K562 (cell line): ENCODE measurements at regions not wholly inside any gene's neighbourhood (a gene's known extent, or its start where the extent isn't known, plus 50 kb on each side); places are given as distances from the start of the nearest gene placed in this dataset.

Experiments
- ATAC-seq: fragments of 200-7000 bp; cut with Tn5 transposase; 3 replicates; pipeline ENCODE4 v1.9.1; 2020; ENCODE audit warnings: moderate library complexity
- BruUV-seq: library from RNA; stranded (reverse); fragments of 400-500 nt; replicated peaks from 2 replicates; lab custom pipeline; 2021; lab: Mats Ljungman, UMichigan
- CTCF ChIA-PET: fragments of 300-600 bp; formaldehyde crosslinking; extraction: SDS; loops from one replicate; lab custom pipeline; 2021; ENCODE audit warnings: low intra/inter-chr PET ratio; lab: Yijun Ruan, JAX
- POLR2A ChIA-PET: fragments of 300-600, 350-650 bp; sonication (Branson Sonifier 250); formaldehyde crosslinking; extraction: SDS; loops from one replicate; lab custom pipeline; 2021; ENCODE audit warnings: antibody characterized with exemption, inconsistent platforms; lab: Yijun Ruan, JAX
- DNase-seq, 4 experiments: peaks; one replicate each; pipeline versions ENCODE4 v3.0.0 to v3.0.0-alpha.2; 2011 to 2018; ENCODE audit warnings: low spot score in 3 of 4, mixed read lengths in 3 of 4; ENCODE audit errors: extremely low read depth in 1 of 4
- FAIRE-seq: peaks from 2 replicates; lab custom pipeline; 2011; peaks lifted over from hg19 to GRCh38; lab: Jason Lieb, UNC
- H2AFZ ChIP-seq: 2 replicates; pipeline ENCODE4 v1.6.0; 2011; ENCODE audit warnings: low read depth, low read length, control low read depth, inconsistent platforms
- H3K27ac ChIP-seq: fragments of 200-600 bp; 3 replicates; pipeline ENCODE4 v1.8.0; 2011; ENCODE audit warnings: low read depth, mild to moderate bottlenecking, control low read depth, inconsistent platforms, low read length, moderate library complexity, mixed read lengths; ENCODE audit errors: extremely low read depth
- H3K27me3 ChIP-seq, 2 experiments: fragments of 300-600 bp in 1 of 2; 2 replicates in 1 of 2; 3 replicates in 1 of 2; pipeline versions ENCODE4 v1.6.0 to v1.8.0; 2011; ENCODE audit warnings: inconsistent platforms in 2 of 2, low read length in 2 of 2, mild to moderate bottlenecking in 1 of 2, mixed read lengths in 1 of 2, moderate library complexity in 1 of 2; ENCODE audit not compliant: control insufficient read depth in 2 of 2, insufficient read depth in 2 of 2
- H3K36me3 ChIP-seq: fragments of 300-600 bp; 3 replicates; pipeline ENCODE4 v1.8.0; 2011; ENCODE audit warnings: mild to moderate bottlenecking, low read length, inconsistent platforms; ENCODE audit not compliant: control insufficient read depth, insufficient read depth
- H3K4me1 ChIP-seq, 2 experiments: fragments of 200-600 bp in 1 of 2; replicated peaks in 1 of 2; 2 replicates in 1 of 2; 3 replicates in 1 of 2; pipeline versions ENCODE4 v1.5.1 to v1.8.0; 2011; ENCODE audit warnings: inconsistent platforms in 2 of 2, low read length in 2 of 2, mild to moderate bottlenecking in 1 of 2, mixed read lengths in 1 of 2, moderate library complexity in 1 of 2; ENCODE audit not compliant: control insufficient read depth in 2 of 2, insufficient read depth in 2 of 2
- H3K4me2 ChIP-seq: 2 replicates; pipeline ENCODE4 v1.6.1; 2011; ENCODE audit warnings: low read length, control low read depth, inconsistent platforms, mixed read lengths; ENCODE audit not compliant: insufficient read depth
- H3K4me3 ChIP-seq: fragments of 200-600 bp; sonication (generic), shearing (Covaris generic); 2 replicates; pipeline ENCODE4 v1.5.1; 2016; ENCODE audit warnings: control low read depth, inconsistent platforms
- H3K79me2 ChIP-seq: fragments of 200-600 bp; 3 replicates; pipeline ENCODE4 v1.8.0; 2011; ENCODE audit warnings: low read length, inconsistent platforms; ENCODE audit not compliant: control insufficient read depth, insufficient read depth
- H3K9ac ChIP-seq, 2 experiments: 2 replicates each; pipeline versions ENCODE4 v1.6.0 to v1.6.1; 2011; ENCODE audit warnings: low read depth in 2 of 2, low read length in 2 of 2, control low read depth in 1 of 2, inconsistent platforms in 1 of 2, mild to moderate bottlenecking in 1 of 2, mixed read lengths in 1 of 2; ENCODE audit not compliant: insufficient read depth in 1 of 2
- H3K9me1 ChIP-seq: one replicate; pipeline ENCODE4 v1.6.0; 2011; ENCODE audit warnings: inconsistent platforms, mild to moderate bottlenecking, low read length, moderate library complexity; ENCODE audit not compliant: control insufficient read depth, insufficient read depth
- H3K9me3 ChIP-seq: replicated peaks from 2 replicates; pipeline ENCODE4 v1.5.1; 2011; ENCODE audit warnings: low read depth, low read length, inconsistent platforms; ENCODE audit not compliant: control insufficient read depth, insufficient read depth
- H4K20me1 ChIP-seq: replicated peaks from 2 replicates; pipeline ENCODE4 v1.6.1; 2011; ENCODE audit warnings: low read length, inconsistent platforms, mixed read lengths; ENCODE audit not compliant: control insufficient read depth, insufficient read depth
- ATF2 ChIP-seq: sonication (generic); formaldehyde crosslinking; IDR thresholded peaks from 2 replicates; pipeline ENCODE4 v1.8.1; 2022; ENCODE audit warnings: missing genetic modification reagents
- BRD4 ChIP-seq: fragments of 200-600 bp; sonication (generic); IDR thresholded peaks from 2 replicates; pipeline ENCODE4 v1.6.1; 2017; ENCODE audit warnings: inconsistent platforms
- CREM ChIP-seq: IDR thresholded peaks from 2 replicates; pipeline ENCODE4 v1.6.1; 2014; ENCODE audit warnings: antibody characterized with exemption, low read depth
- ELF4 ChIP-seq: fragments of 450-650 bp; formaldehyde crosslinking; IDR thresholded peaks from 2 replicates; pipeline ENCODE4 v1.4.0; 2022; ENCODE audit warnings: missing genetic modification characterization
- PCBP1 ChIP-seq: fragments of 200-400 bp; formaldehyde crosslinking; IDR thresholded peaks from 2 replicates; pipeline ENCODE4 v1.6.1; 2018; ENCODE audit warnings: mild to moderate bottlenecking, low read depth, low read length; ENCODE audit not compliant: poor library complexity, severe bottlenecking
- SMARCC2 ChIP-seq: fragments of 450-650 bp; IDR thresholded peaks from 2 replicates; pipeline ENCODE4 v1.6.1; 2017; ENCODE audit warnings: antibody characterized with exemption, moderate library complexity, mild to moderate bottlenecking, low read depth
- TAL1 ChIP-seq: fragments of 450-650 bp; IDR thresholded peaks from 2 replicates; pipeline ENCODE4 v1.6.1; 2016; ENCODE audit warnings: mild to moderate bottlenecking
- TRIM24 ChIP-seq, 2 experiments: fragments of 450-650 bp; IDR thresholded peaks; 2 replicates each; pipeline ENCODE4 v1.6.1; 2016
- ZKSCAN3 ChIP-seq: fragments of 250-450 bp; sonication (Bioruptor Pico); IDR thresholded peaks from 2 replicates; pipeline ENCODE4 v1.4.0; 2020
- ZNF311 ChIP-seq: fragments of 250-450 bp; sonication (Bioruptor Pico); IDR thresholded peaks from 2 replicates; pipeline ENCODE4 v1.4.0; 2020; ENCODE audit warnings: mild to moderate bottlenecking, moderate library complexity
- ZNF316 ChIP-seq: fragments of 450-650 bp; IDR thresholded peaks from 2 replicates; pipeline ENCODE4 v1.6.1; 2016
- ZNF41 ChIP-seq: fragments of 250-450 bp; sonication (Bioruptor Pico); conservative IDR thresholded peaks from 2 replicates; pipeline ENCODE4 v1.4.0; 2020; ENCODE audit warnings: mild to moderate bottlenecking
- ZNF696 ChIP-seq: fragments of 250-450 bp; sonication (Bioruptor Pico); conservative IDR thresholded peaks from 2 replicates; pipeline ENCODE4 v1.4.0; 2020; ENCODE audit warnings: mild to moderate bottlenecking, moderate library complexity
- WGBS: fragments of 100-300 bp; shearing (Covaris generic); methylation state at CpG from one replicate; pipeline ENCODE4 v1.1.6; 2016; ENCODE audit warnings: low coverage, mixed read lengths; ENCODE audit not compliant: insufficient coverage; ENCODE audit errors: missing lambda C conversion rate; 5-methylcytosine and 5-hydroxymethylcytosine counted together
- in situ Hi-C: fragments of 300-500 bp; cut with MboI; formaldehyde crosslinking; loops from 4 replicates; pipeline ENCODE4 v1.15.0; 2018; ENCODE audit warnings: inconsistent platforms, mixed read lengths
- intact Hi-C: fragments of 100-400 bp; cut with micrococcal nuclease; formaldehyde crosslinking; loops from 2 replicates; pipeline ENCODE4 v1.14.2; 2022
- TF ChIP-seq, protein P1 (sequence below): fragments of 250-450 bp; sonication (Bioruptor Pico); IDR thresholded peaks from 2 replicates; pipeline ENCODE4 v1.4.0; 2020; ENCODE audit warnings: mild to moderate bottlenecking, moderate library complexity
- TF ChIP-seq, protein P2 (sequence below): sonication (generic); formaldehyde crosslinking; IDR thresholded peaks from 2 replicates; pipeline ENCODE4 v1.8.0; 2023; ENCODE audit warnings: mild to moderate bottlenecking, missing genetic modification reagents

GRCh38 chr1:209046058-209046417 is 537.5 kb upstream of the CAMK1G start:
- DNase-seq: no peak
- peaks cover 2% of the 10 kb centered on the region; the same call in 1 of the 2 replicates for H3K9me3 ChIP-seq
- no peak overlapping the region for H3K4me3 ChIP-seq
- no peak for FAIRE-seq
- H3K4me2 ChIP-seq: no peak overlapping the region
- no peaks in the 10 kb centered on the region for H3K9me1 ChIP-seq
- H3K36me3 ChIP-seq: no peaks in the 10 kb centered on the region
- ATAC-seq: no peak
- whole genome bisulfite sequencing: 0% methylated on average over 1 of the region's 1 CpG
- CTCF ChIA-PET: no interaction called here
- intact Hi-C loops (no loop called here), in situ Hi-C loops (no loop called here)
- no peak for TF ChIP-seq ZNF311 (CRISPR knock-in tag)
- no peak for TF ChIP-seq SMARCC2
- no peak for TF ChIP-seq ATF2
- no peaks in the 10 kb centered on the region for H3K79me2 ChIP-seq
- H3K4me1 ChIP-seq: no peaks in the 10 kb centered on the region
- no peaks in the 10 kb centered on the region for H3K27me3 ChIP-seq
- no peak overlapping the region for H3K27ac ChIP-seq
- BruUV-seq: no TSS peak
- H3K9ac ChIP-seq: no peak overlapping the region
- POLR2A ChIA-PET: no interaction called here
- no peaks in the 10 kb centered on the region for H4K20me1 ChIP-seq
- no peak overlapping the region for H2AFZ ChIP-seq

DNA sequence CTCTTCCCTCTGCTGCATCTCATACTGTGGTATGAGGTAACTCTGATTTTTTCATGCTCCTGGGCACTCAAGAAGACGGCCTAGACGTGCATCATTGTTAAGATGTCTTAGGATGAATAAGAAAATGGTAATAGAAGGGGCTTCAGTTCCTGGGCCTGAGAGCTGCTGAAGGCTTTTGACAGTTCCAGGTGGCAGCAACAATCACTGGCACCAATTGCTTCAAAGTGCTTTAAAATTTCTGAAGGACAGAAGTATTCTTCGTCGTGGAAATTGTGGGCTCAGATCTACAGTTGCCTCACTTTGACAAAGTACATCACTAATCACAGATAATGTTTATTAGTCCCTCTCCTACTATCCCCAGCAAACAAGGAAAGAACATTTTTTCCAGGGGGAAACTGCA is 536.6 kb upstream of the CAMK1G start:
- intact Hi-C loops (no loop called here), in situ Hi-C loops (no loop called here)
- Histone ChIP-seq H3K4me1 (no peaks in the 10 kb centered on the region), H3K9me3 (peaks cover 2% of the 10 kb centered on the region; the same call in 1 of the 2 replicates), H3K4me2 (no peak overlapping the region), H3K36me3 (no peaks in the 10 kb centered on the region), H3K9ac (no peak overlapping the region), H3K27ac (no peak overlapping the region), H3K27me3 (no peaks in the 10 kb centered on the region), H4K20me1 (no peaks in the 10 kb centered on the region), H3K4me3 (no peak overlapping the region), H3K9me1 (no peaks in the 10 kb centered on the region), H3K79me2 (no peaks in the 10 kb centered on the region), H2AFZ (no peak overlapping the region)
- ATAC-seq: no peak
- no peak for DNase-seq
- 0% methylated on average over 4 of the region's 4 CpGs for WGBS
- ChIA-PET POLR2A (no interaction called here), CTCF (no interaction called here)
- FAIRE-seq: no peak
- no TSS peak for BruUV-seq
- TF ChIP-seq TAL1: no peak
- TF ChIP-seq ZKSCAN3 (CRISPR knock-in tag): no peak
- TF ChIP-seq PCBP1: no peak
- no peak for TF ChIP-seq ELF4 (CRISPR knock-in tag)
- TF ChIP-seq TRIM24 (IDR thresholded peaks at IDR 0.05): no peak
- TF ChIP-seq, protein P1, sequence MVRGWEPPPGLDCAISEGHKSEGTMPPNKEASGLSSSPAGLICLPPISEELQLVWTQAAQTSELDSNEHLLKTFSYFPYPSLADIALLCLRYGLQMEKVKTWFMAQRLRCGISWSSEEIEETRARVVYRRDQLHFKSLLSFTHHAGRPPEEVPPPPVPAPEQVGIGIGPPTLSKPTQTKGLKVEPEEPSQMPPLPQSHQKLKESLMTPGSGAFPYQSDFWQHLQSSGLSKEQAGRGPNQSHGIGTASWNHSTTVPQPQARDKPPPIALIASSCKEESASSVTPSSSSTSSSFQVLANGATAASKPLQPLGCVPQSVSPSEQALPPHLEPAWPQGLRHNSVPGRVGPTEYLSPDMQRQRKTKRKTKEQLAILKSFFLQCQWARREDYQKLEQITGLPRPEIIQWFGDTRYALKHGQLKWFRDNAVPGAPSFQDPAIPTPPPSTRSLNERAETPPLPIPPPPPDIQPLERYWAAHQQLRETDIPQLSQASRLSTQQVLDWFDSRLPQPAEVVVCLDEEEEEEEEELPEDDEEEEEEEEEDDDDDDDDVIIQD (CRISPR knock-in tag): no peak
- no peak for TF ChIP-seq BRD4
- no peak for TF ChIP-seq ZNF316
- TF ChIP-seq ZNF41 (CRISPR knock-in tag): no peak
- TF ChIP-seq, protein P2, sequence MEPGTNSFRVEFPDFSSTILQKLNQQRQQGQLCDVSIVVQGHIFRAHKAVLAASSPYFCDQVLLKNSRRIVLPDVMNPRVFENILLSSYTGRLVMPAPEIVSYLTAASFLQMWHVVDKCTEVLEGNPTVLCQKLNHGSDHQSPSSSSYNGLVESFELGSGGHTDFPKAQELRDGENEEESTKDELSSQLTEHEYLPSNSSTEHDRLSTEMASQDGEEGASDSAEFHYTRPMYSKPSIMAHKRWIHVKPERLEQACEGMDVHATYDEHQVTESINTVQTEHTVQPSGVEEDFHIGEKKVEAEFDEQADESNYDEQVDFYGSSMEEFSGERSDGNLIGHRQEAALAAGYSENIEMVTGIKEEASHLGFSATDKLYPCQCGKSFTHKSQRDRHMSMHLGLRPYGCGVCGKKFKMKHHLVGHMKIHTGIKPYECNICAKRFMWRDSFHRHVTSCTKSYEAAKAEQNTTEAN (CRISPR knock-in tag): no peak
- no peak for TF ChIP-seq ZNF696
- TF ChIP-seq CREM: no peak
